Hepatocyte (in vitro differentiated cells): ENCODE measurements at regions not wholly inside any gene's neighbourhood (a gene's known extent, or its start where the extent isn't known, plus 50 kb on each side); places are given as distances from the start of the nearest gene placed in this dataset.

Experiments
- EZH2 ChIP-seq: fragments of 200-600 bp; sonication (generic); IDR thresholded peaks from 2 replicates; pipeline ENCODE4 v1.6.1; 2016; ENCODE audit warnings: antibody characterized with exemption, mild to moderate bottlenecking, borderline replicate concordance
- TF ChIP-seq, protein P1 (sequence below): fragments of 200-600 bp; sonication (generic); IDR thresholded peaks from 2 replicates; pipeline ENCODE4 v1.5.1; 2016; ENCODE audit warnings: antibody characterized with exemption, mild to moderate bottlenecking; ENCODE audit not compliant: poor library complexity

- TF ChIP-seq, protein P1, sequence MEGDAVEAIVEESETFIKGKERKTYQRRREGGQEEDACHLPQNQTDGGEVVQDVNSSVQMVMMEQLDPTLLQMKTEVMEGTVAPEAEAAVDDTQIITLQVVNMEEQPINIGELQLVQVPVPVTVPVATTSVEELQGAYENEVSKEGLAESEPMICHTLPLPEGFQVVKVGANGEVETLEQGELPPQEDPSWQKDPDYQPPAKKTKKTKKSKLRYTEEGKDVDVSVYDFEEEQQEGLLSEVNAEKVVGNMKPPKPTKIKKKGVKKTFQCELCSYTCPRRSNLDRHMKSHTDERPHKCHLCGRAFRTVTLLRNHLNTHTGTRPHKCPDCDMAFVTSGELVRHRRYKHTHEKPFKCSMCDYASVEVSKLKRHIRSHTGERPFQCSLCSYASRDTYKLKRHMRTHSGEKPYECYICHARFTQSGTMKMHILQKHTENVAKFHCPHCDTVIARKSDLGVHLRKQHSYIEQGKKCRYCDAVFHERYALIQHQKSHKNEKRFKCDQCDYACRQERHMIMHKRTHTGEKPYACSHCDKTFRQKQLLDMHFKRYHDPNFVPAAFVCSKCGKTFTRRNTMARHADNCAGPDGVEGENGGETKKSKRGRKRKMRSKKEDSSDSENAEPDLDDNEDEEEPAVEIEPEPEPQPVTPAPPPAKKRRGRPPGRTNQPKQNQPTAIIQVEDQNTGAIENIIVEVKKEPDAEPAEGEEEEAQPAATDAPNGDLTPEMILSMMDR, result no peak
- TF ChIP-seq EZH2, result no peak
These were observed 115.2 kb upstream of the PELI2 start for GRCh38 chr14:56002876-56003625.
